ENCODE measurements at regions not wholly inside any gene's neighbourhood (a gene's known extent, or its start where the extent isn't known, plus 50 kb on each side); places are given as distances from the start of the nearest gene placed in this dataset.

GRCh38 chr11:69584160-69584559, 56.8 kb upstream of the CCND1 start:
- H3K79me2 ChIP-seq (ENCODE audit: control insufficient read depth, insufficient read depth, low read length, poor library complexity), result no peaks in the 10 kb centered on the region
- no peak overlapping the region for H2AFZ ChIP-seq (ENCODE audit: insufficient read depth, low read length, poor library complexity)
- no peak overlapping the region for H3K18ac ChIP-seq (ENCODE audit: low read length)
- H3K4ac ChIP-seq (ENCODE audit: low read depth, low read length), result no peak overlapping the region
- H4K12ac ChIP-seq (ENCODE audit: low read depth, low read length), result no peak overlapping the region
- peaks cover 8 to 9% of the 10 kb centered on the region in 2 experiments for H3K4me1 ChIP-seq (ENCODE audit: control insufficient read depth in 1 of 2, insufficient read depth in 2 of 2, low read length in 2 of 2)
- no peaks in the 10 kb centered on the region for H3K9me3 ChIP-seq (ENCODE audit: insufficient read depth, low read depth, low read length)
- no peak for DNase-seq
- no peak overlapping the region for H2AK5ac ChIP-seq (ENCODE audit: low read length)
- no peaks in the 10 kb centered on the region for H3K27me3 ChIP-seq (ENCODE audit: insufficient read depth, low read length)
- no peak overlapping the region for H3K23ac ChIP-seq (ENCODE audit: low read length)
- H4K8ac ChIP-seq (ENCODE audit: low read depth, low read length), result no peak overlapping the region
- H4K91ac ChIP-seq (ENCODE audit: low read depth, low read length), result no peak overlapping the region
- no peak overlapping the region for H3K9ac ChIP-seq (ENCODE audit: low read length)
- H3K36me3 ChIP-seq (ENCODE audit: control insufficient read depth in 1 of 2, insufficient read depth in 2 of 2, low read length in 2 of 2), result no peaks in the 10 kb centered on the region
- no peak overlapping the region for H2BK5ac ChIP-seq (ENCODE audit: low read depth, low read length, poor library complexity)
- H3K14ac ChIP-seq (ENCODE audit: low read length), result no peak overlapping the region
- H3K79me1 ChIP-seq (ENCODE audit: low read length), result no peaks in the 10 kb centered on the region
- no peak overlapping the region for H3K4me2 ChIP-seq (ENCODE audit: low read length)
- H3K27ac ChIP-seq (ENCODE audit: low read depth, low read length), result no peak overlapping the region
- H3K4me3 ChIP-seq (ENCODE audit: low read depth, low read length), result no peak overlapping the region
- no CpG with 5 or more reads among the region's 3 CpGs for WGBS (ENCODE audit: extremely low coverage, insufficient coverage, insufficient read length)
- H2BK120ac ChIP-seq (ENCODE audit: insufficient read depth, low read length, poor library complexity), result no peak overlapping the region
- H2BK12ac ChIP-seq (ENCODE audit: low read length), result no peak overlapping the region

- no peak overlapping the region for H4K8ac ChIP-seq (ENCODE audit: low read depth, low read length)
- H3K4me1 ChIP-seq (ENCODE audit: control insufficient read depth in 1 of 2, insufficient read depth in 2 of 2, low read length in 2 of 2), result peaks cover 8 to 9% of the 10 kb centered on the region in 2 experiments
- H4K91ac ChIP-seq (ENCODE audit: low read depth, low read length), result no peak overlapping the region
- no peaks in the 10 kb centered on the region for H3K79me2 ChIP-seq (ENCODE audit: control insufficient read depth, insufficient read depth, low read length, poor library complexity)
- H3K4me3 ChIP-seq (ENCODE audit: low read depth, low read length), result no peak overlapping the region
- H2BK120ac ChIP-seq (ENCODE audit: insufficient read depth, low read length, poor library complexity), result no peak overlapping the region
- H3K36me3 ChIP-seq (ENCODE audit: control insufficient read depth in 1 of 2, insufficient read depth in 2 of 2, low read length in 2 of 2), result no peaks in the 10 kb centered on the region
- H3K9me3 ChIP-seq (ENCODE audit: insufficient read depth, low read depth, low read length), result no peaks in the 10 kb centered on the region
- no peaks in the 10 kb centered on the region for H3K79me1 ChIP-seq (ENCODE audit: low read length)
- H3K27ac ChIP-seq (ENCODE audit: low read depth, low read length), result no peak overlapping the region
- no peak overlapping the region for H3K4me2 ChIP-seq (ENCODE audit: low read length)
- H3K27me3 ChIP-seq (ENCODE audit: insufficient read depth, low read length), result no peaks in the 10 kb centered on the region
- no peak overlapping the region for H3K14ac ChIP-seq (ENCODE audit: low read length)
- H3K4ac ChIP-seq (ENCODE audit: low read depth, low read length), result no peak overlapping the region
- H2BK12ac ChIP-seq (ENCODE audit: low read length), result no peak overlapping the region
- H4K12ac ChIP-seq (ENCODE audit: low read depth, low read length), result no peak overlapping the region
- DNase-seq, result no peak
- WGBS (ENCODE audit: extremely low coverage, insufficient coverage, insufficient read length), result no CpG with 5 or more reads among the region's 3 CpGs
- H2AK5ac ChIP-seq (ENCODE audit: low read length), result no peak overlapping the region
- no peak overlapping the region for H2BK5ac ChIP-seq (ENCODE audit: low read depth, low read length, poor library complexity)
- H3K18ac ChIP-seq (ENCODE audit: low read length), result no peak overlapping the region
- H3K9ac ChIP-seq (ENCODE audit: low read length), result no peak overlapping the region
- H2AFZ ChIP-seq (ENCODE audit: insufficient read depth, low read length, poor library complexity), result no peak overlapping the region
- H3K23ac ChIP-seq (ENCODE audit: low read length), result no peak overlapping the region
These were observed 55.6 kb upstream of the CCND1 start for GRCh38 chr11:69585385-69585784.

GRCh38 chr11:69587454-69588090, 53.4 kb upstream of the CCND1 start:
- H2AFZ ChIP-seq (ENCODE audit: insufficient read depth, low read length, poor library complexity), result no peak overlapping the region
- peaks cover 8 to 9% of the 10 kb centered on the region in 2 experiments for H3K4me1 ChIP-seq (ENCODE audit: control insufficient read depth in 1 of 2, insufficient read depth in 2 of 2, low read length in 2 of 2)
- no peak overlapping the region for H3K23ac ChIP-seq (ENCODE audit: low read length)
- no peaks in the 10 kb centered on the region for H3K36me3 ChIP-seq (ENCODE audit: control insufficient read depth in 1 of 2, insufficient read depth in 2 of 2, low read length in 2 of 2)
- H2BK120ac ChIP-seq (ENCODE audit: insufficient read depth, low read length, poor library complexity), result no peak overlapping the region
- no peak overlapping the region for H2BK5ac ChIP-seq (ENCODE audit: low read depth, low read length, poor library complexity)
- WGBS (ENCODE audit: extremely low coverage, insufficient coverage, insufficient read length), result no CpG with 5 or more reads among the region's 5 CpGs
- peaks cover 1% of the 10 kb centered on the region for H3K9me3 ChIP-seq (ENCODE audit: insufficient read depth, low read depth, low read length)
- DNase-seq, result peak; percentile 52 to 78
- no peak overlapping the region for H3K9ac ChIP-seq (ENCODE audit: low read length)
- no peak overlapping the region for H3K4me2 ChIP-seq (ENCODE audit: low read length)
- no peaks in the 10 kb centered on the region for H3K27me3 ChIP-seq (ENCODE audit: insufficient read depth, low read length)
- H2AK5ac ChIP-seq (ENCODE audit: low read length), result no peak overlapping the region
- no peaks in the 10 kb centered on the region for H3K79me2 ChIP-seq (ENCODE audit: control insufficient read depth, insufficient read depth, low read length, poor library complexity)
- H3K18ac ChIP-seq (ENCODE audit: low read length), result no peak overlapping the region
- no peak overlapping the region for H4K8ac ChIP-seq (ENCODE audit: low read depth, low read length)
- H4K91ac ChIP-seq (ENCODE audit: low read depth, low read length), result no peak overlapping the region
- H3K14ac ChIP-seq (ENCODE audit: low read length), result no peak overlapping the region
- no peak overlapping the region for H4K12ac ChIP-seq (ENCODE audit: low read depth, low read length)
- H3K27ac ChIP-seq (ENCODE audit: low read depth, low read length), result no peak overlapping the region
- H2BK12ac ChIP-seq (ENCODE audit: low read length), result no peak overlapping the region
- no peak overlapping the region for H3K4me3 ChIP-seq (ENCODE audit: low read depth, low read length)
- no peaks in the 10 kb centered on the region for H3K79me1 ChIP-seq (ENCODE audit: low read length)
- no peak overlapping the region for H3K4ac ChIP-seq (ENCODE audit: low read depth, low read length)

GRCh38 chr11:69588270-69588669, 52.7 kb upstream of the CCND1 start:
- H2BK120ac ChIP-seq (ENCODE audit: insufficient read depth, low read length, poor library complexity), result no peak overlapping the region

More at GRCh38 chr11:69588270-69588669, 52.7 kb upstream of the CCND1 start:
- Histone ChIP-seq H3K14ac (ENCODE audit: low read length) (no peak overlapping the region), H3K4me3 (ENCODE audit: low read depth, low read length) (no peak overlapping the region), H3K27ac (ENCODE audit: low read depth, low read length) (no peak overlapping the region), H3K9me3 (ENCODE audit: insufficient read depth, low read depth, low read length) (peaks cover 1% of the 10 kb centered on the region), H3K4me2 (ENCODE audit: low read length) (no peak overlapping the region), H3K36me3 (ENCODE audit: control insufficient read depth in 1 of 2, insufficient read depth in 2 of 2, low read length in 2 of 2) (no peaks in the 10 kb centered on the region), H3K4me1 (ENCODE audit: control insufficient read depth in 1 of 2, insufficient read depth in 2 of 2, low read length in 2 of 2) (peaks cover 8 to 9% of the 10 kb centered on the region in 2 experiments), H3K79me2 (ENCODE audit: control insufficient read depth, insufficient read depth, low read length, poor library complexity) (no peaks in the 10 kb centered on the region), H3K9ac (ENCODE audit: low read length) (no peak overlapping the region), H4K8ac (ENCODE audit: low read depth, low read length) (no peak overlapping the region), H3K27me3 (ENCODE audit: insufficient read depth, low read length) (no peaks in the 10 kb centered on the region), H2AFZ (ENCODE audit: insufficient read depth, low read length, poor library complexity) (no peak overlapping the region), H2BK12ac (ENCODE audit: low read length) (no peak overlapping the region), H4K91ac (ENCODE audit: low read depth, low read length) (no peak overlapping the region), H3K18ac (ENCODE audit: low read length) (no peak overlapping the region), H2BK5ac (ENCODE audit: low read depth, low read length, poor library complexity) (no peak overlapping the region), H3K23ac (ENCODE audit: low read length) (no peak overlapping the region), H3K79me1 (ENCODE audit: low read length) (no peaks in the 10 kb centered on the region), H3K4ac (ENCODE audit: low read depth, low read length) (no peak overlapping the region), H2AK5ac (ENCODE audit: low read length) (no peak overlapping the region), H4K12ac (ENCODE audit: low read depth, low read length) (no peak overlapping the region)
- WGBS (ENCODE audit: extremely low coverage, insufficient coverage, insufficient read length), result no CpG with 5 or more reads among the region's 5 CpGs
- peak; percentile 33 to 63 for DNase-seq

Data from trophoblast cell (in vitro differentiated cells and primary cell).